ENCODE measurements at regions not wholly inside any gene's neighbourhood (a gene's known extent, or its start where the extent isn't known, plus 50 kb on each side); places are given as distances from the start of the nearest gene placed in this dataset.

DNA sequence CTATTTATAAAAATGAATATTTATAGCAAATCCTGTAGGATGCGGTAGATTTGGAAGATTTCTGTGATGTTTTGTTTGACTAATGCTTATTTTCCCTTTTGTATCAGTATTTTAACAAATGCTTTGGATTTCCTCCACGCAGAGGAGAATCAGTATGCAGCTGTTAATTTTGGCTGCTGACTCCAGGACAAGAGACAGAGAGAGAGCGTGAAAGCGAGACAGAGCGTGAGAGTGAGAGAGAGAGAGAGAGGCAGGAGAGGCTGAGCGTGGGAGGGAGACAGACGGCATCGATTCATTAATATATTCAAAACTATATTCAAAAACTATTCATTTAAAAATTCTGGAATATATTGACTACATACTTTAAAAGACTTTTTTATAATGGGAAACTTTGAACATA is 62.5 kb downstream of the RRM2 start:
- BruUV-seq (replicated peaks): no TSS peak
- no peak overlapping the region for H2AFZ ChIP-seq (ENCODE audit: low read depth, low read length)
- no peak overlapping the region for H3K4me2 ChIP-seq (ENCODE audit: insufficient read depth, low read length)
- H4K20me1 ChIP-seq (replicated peaks; ENCODE audit: control insufficient read depth, extremely low read depth, insufficient read depth, low read length): no peaks in the 10 kb centered on the region
- H3K4me1 ChIP-seq (ENCODE audit: control insufficient read depth, extremely low read depth, insufficient read depth, low read length): no peaks in the 10 kb centered on the region
- intact Hi-C loops (cut with micrococcal nuclease): no loop called here
- H3K27me3 ChIP-seq (ENCODE audit: control insufficient read depth in 2 of 2, insufficient read depth in 2 of 2, low read length in 2 of 2): no peaks in the 10 kb centered on the region
- H3K9me1 ChIP-seq (replicated peaks; ENCODE audit: control insufficient read depth, extremely low read depth, insufficient read depth, low read length): no peaks in the 10 kb centered on the region
- no peak overlapping the region for H3K4me3 ChIP-seq (replicated peaks in 1 of 3; ENCODE audit: insufficient read depth in 1 of 3, low read depth in 1 of 3, low read length in 3 of 3)
- no peaks in the 10 kb centered on the region for H3K9me3 ChIP-seq (replicated peaks; ENCODE audit: control insufficient read depth, insufficient read depth, low read length)
- no peak for FAIRE-seq
- no peak overlapping the region for H3K9ac ChIP-seq (replicated peaks; ENCODE audit: extremely low read depth, insufficient read depth, low read length)
- TF ChIP-seq POLR2AphosphoS5 (IDR thresholded peaks at IDR 0.05; ENCODE audit: insufficient read depth, low read depth, low read length) (no peak), GATA2 (IDR thresholded peaks at IDR 0.05; ENCODE audit: insufficient read depth, insufficient read length, low read depth, low read length) (no peak), JUN (IDR thresholded peaks at IDR 0.05; ENCODE audit: borderline replicate concordance, insufficient read depth, insufficient read length, low read depth) (no peak), EZH2 (IDR thresholded peaks at IDR 0.05; ENCODE audit: borderline replicate concordance, low read depth, low read length, severe bottlenecking) (no peak), CTCF (IDR thresholded peaks at IDR 0.05; ENCODE audit: extremely low read depth in 1 of 2, insufficient read depth in 1 of 2, low read depth in 1 of 2, low read length in 2 of 2) (no peak), FOS (IDR thresholded peaks at IDR 0.05; ENCODE audit: borderline replicate concordance, insufficient read depth, low read length) (no peak), MYC (IDR thresholded peaks at IDR 0.05; ENCODE audit: low read depth, low read length) (no peak), POLR2A (IDR thresholded peaks at IDR 0.05; ENCODE audit: low read depth, low read length) (no peak)
- TF ChIP-seq, protein P1, sequence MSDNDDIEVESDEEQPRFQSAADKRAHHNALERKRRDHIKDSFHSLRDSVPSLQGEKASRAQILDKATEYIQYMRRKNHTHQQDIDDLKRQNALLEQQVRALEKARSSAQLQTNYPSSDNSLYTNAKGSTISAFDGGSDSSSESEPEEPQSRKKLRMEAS (IDR thresholded peaks at IDR 0.05; ENCODE audit: insufficient read depth, insufficient read length): no peak
- ChIA-PET POLR2A (no interaction called here), CTCF (interaction anchor here (1.0 kb wide), 1 partner anchor 13 kb away, joined by 3 read pairs; no protein-coding TSS in a partner anchor)
- DNase-seq (ENCODE audit: low read depth, low spot score): peak; percentile 61
- H3K36me3 ChIP-seq (ENCODE audit: control insufficient read depth in 2 of 2, extremely low read depth in 1 of 2, insufficient read depth in 2 of 2, low read length in 2 of 2): no peaks in the 10 kb centered on the region
- H3K79me2 ChIP-seq (ENCODE audit: control insufficient read depth, insufficient read depth, low read length): no peaks in the 10 kb centered on the region
- H3K27ac ChIP-seq (ENCODE audit: insufficient read depth, low read depth, low read length): no peak overlapping the region
- dilution Hi-C loops (cut with MboI; ENCODE audit: extremely low pct_ligation_motif_present, low sequenced_read_pairs): no loop called here

Data from endothelial cell of umbilical vein (primary cell).